Fibroblast of mammary gland (primary cell): ENCODE measurements at regions not wholly inside any gene's neighbourhood (a gene's known extent, or its start where the extent isn't known, plus 50 kb on each side); places are given as distances from the start of the nearest gene placed in this dataset.

Source experiments
- DNase-seq: peaks from one replicate; pipeline ENCODE4 v3.0.0-alpha.2; 2010; ENCODE audit warnings: low read depth
- H3K4me3 ChIP-seq: 2 replicates; pipeline ENCODE4 v1.5.1; 2011; ENCODE audit warnings: low read depth, mild to moderate bottlenecking, low read length, moderate library complexity; ENCODE audit not compliant: control insufficient read depth
- CTCF ChIP-seq: conservative IDR thresholded peaks from 2 replicates; pipeline ENCODE4 v1.5.1; 2011; ENCODE audit warnings: low read depth, low read length, inconsistent platforms; ENCODE audit not compliant: control insufficient read depth, insufficient read depth

- no peak for DNase-seq
- no peak for TF ChIP-seq CTCF
- H3K4me3 ChIP-seq: no peak overlapping the region
Observed at GRCh38 chr5:148012801-148013200, 51.0 kb upstream of the SPINK5 start.

GRCh38 chr5:148011398-148012137 is 52.2 kb upstream of the SPINK5 start:
- DNase-seq: peak; percentile 87
- TF ChIP-seq CTCF: no peak
- no peak overlapping the region for H3K4me3 ChIP-seq

- DNase-seq: peak; percentile 9
- TF ChIP-seq CTCF: peak; percentile 10
Observed at GRCh38 chr5:148005788-148006520, 57.8 kb upstream of the SPINK5 start.

GRCh38 chr5:148003226-148003625 is 60.6 kb upstream of the SPINK5 start:
- DNase-seq: no peak
- H3K4me3 ChIP-seq: no peak overlapping the region
- no peak for TF ChIP-seq CTCF

More at GRCh38 chr5:148005788-148006520, 57.8 kb upstream of the SPINK5 start:
- no peak overlapping the region for H3K4me3 ChIP-seq

GRCh38 chr5:148002451-148002850 is 61.3 kb upstream of the SPINK5 start:
- no peak for DNase-seq
- H3K4me3 ChIP-seq: no peak overlapping the region
- TF ChIP-seq CTCF: no peak

- no peak for TF ChIP-seq CTCF
- no peak for DNase-seq
Observed at GRCh38 chr5:148000036-148000435, 63.7 kb upstream of the SPINK5 start.

More at GRCh38 chr5:148000036-148000435, 63.7 kb upstream of the SPINK5 start:
- H3K4me3 ChIP-seq: no peak overlapping the region
